Body of pancreas (tissue), 4 donors: ENCODE measurements at regions not wholly inside any gene's neighbourhood (a gene's known extent, or its start where the extent isn't known, plus 50 kb on each side); places are given as distances from the start of the nearest gene placed in this dataset.

Experiments used
- POLR2A ChIP-seq, 3 donors: fragments of 450-650 bp; IDR thresholded peaks; one replicate each; pipeline ENCODE4 v1.6.1; 2016; ENCODE audit warnings: antibody characterized with exemption in 3 of 3, mild to moderate bottlenecking in 2 of 3
- TF ChIP-seq, protein P1 (sequence below), 7 experiments: fragments of 450-650 bp in 4 of 7; fragments of 200-600 bp in 3 of 7; sonication (generic) in 3 of 7; IDR thresholded peaks; one replicate each; pipeline ENCODE4 v1.5.1; 2016 to 2019; ENCODE audit warnings: antibody characterized with exemption in 7 of 7

DNA sequence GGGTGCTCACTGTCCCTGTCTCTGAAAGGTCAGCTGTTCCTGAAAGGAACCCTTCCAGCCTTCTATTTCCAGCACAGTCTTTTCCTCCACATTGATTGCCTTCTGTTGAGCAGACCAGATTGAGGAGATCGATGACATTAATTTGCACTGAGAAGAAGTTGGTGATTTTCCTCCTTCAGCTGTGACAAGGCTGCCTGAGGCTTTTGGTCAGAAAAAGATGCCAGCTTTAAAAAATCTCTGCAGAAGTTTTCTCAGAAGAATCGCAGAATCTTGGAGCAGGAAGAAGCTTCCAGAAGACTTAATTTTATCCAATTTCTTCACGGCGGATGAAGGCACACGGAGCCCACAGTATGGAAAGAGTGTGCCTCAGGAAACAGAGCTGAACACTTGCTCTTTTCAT, 112.8 kb downstream of the FAM43A start:
- TF ChIP-seq, protein P1, sequence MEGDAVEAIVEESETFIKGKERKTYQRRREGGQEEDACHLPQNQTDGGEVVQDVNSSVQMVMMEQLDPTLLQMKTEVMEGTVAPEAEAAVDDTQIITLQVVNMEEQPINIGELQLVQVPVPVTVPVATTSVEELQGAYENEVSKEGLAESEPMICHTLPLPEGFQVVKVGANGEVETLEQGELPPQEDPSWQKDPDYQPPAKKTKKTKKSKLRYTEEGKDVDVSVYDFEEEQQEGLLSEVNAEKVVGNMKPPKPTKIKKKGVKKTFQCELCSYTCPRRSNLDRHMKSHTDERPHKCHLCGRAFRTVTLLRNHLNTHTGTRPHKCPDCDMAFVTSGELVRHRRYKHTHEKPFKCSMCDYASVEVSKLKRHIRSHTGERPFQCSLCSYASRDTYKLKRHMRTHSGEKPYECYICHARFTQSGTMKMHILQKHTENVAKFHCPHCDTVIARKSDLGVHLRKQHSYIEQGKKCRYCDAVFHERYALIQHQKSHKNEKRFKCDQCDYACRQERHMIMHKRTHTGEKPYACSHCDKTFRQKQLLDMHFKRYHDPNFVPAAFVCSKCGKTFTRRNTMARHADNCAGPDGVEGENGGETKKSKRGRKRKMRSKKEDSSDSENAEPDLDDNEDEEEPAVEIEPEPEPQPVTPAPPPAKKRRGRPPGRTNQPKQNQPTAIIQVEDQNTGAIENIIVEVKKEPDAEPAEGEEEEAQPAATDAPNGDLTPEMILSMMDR (IDR thresholded peaks at IDR 0.05), result no peak
- no peak for TF ChIP-seq POLR2A (IDR thresholded peaks at IDR 0.05)
